ENCODE measurements at regions not wholly inside any gene's neighbourhood (a gene's known extent, or its start where the extent isn't known, plus 50 kb on each side); places are given as distances from the start of the nearest gene placed in this dataset.

- WGBS (ENCODE audit: low lambda C conversion rate, missing lambda C conversion rate) = 93% methylated on average over 4 of the region's 4 CpGs
- DNase-seq (ENCODE audit: low spot score) = no peak
- Histone ChIP-seq H3K4me1 (ENCODE audit: insufficient read depth) (no peaks in the 10 kb centered on the region), H3K27ac (no peak overlapping the region), H3K36me3 (replicated peaks; ENCODE audit: insufficient read depth, low read depth) (no peaks in the 10 kb centered on the region), H3K27me3 (no peaks in the 10 kb centered on the region), H2AFZ (no peak overlapping the region), H3K79me2 (no peaks in the 10 kb centered on the region), H3K4me2 (no peak overlapping the region), H3K9me2 (replicated peaks; ENCODE audit: insufficient read depth) (no peaks in the 10 kb centered on the region), H3K4me3 (no peak overlapping the region), H4K20me1 (ENCODE audit: insufficient read depth, poor library complexity, severe bottlenecking) (no peaks in the 10 kb centered on the region), H3K9me3 (ENCODE audit: low read depth) (no peaks in the 10 kb centered on the region)
- TF ChIP-seq CTCF (IDR thresholded peaks at IDR 0.05; ENCODE audit: poor library complexity) = no peak
- TF ChIP-seq EZH2 (IDR thresholded peaks at IDR 0.05; ENCODE audit: borderline replicate concordance) = no peak
- no peak for TF ChIP-seq EZH2phosphoT487 (IDR thresholded peaks at IDR 0.05; ENCODE audit: low read depth, severe bottlenecking, unreplicated experiment)
Measured at GRCh38 chr4:63814171-63814964, 594.9 kb downstream of the TECRL start.

GRCh38 chr4:63799166-63799565, 610.1 kb downstream of the TECRL start:
- H3K9me2 ChIP-seq (replicated peaks; ENCODE audit: insufficient read depth) = no peaks in the 10 kb centered on the region
- no peaks in the 10 kb centered on the region for H3K36me3 ChIP-seq (replicated peaks; ENCODE audit: insufficient read depth, low read depth)
- no peak overlapping the region for H3K27ac ChIP-seq
- no peaks in the 10 kb centered on the region for H3K9me3 ChIP-seq (ENCODE audit: low read depth)
- H4K20me1 ChIP-seq (ENCODE audit: insufficient read depth, poor library complexity, severe bottlenecking) = no peaks in the 10 kb centered on the region
- H2AFZ ChIP-seq = no peak overlapping the region
- no peaks in the 10 kb centered on the region for H3K4me1 ChIP-seq (ENCODE audit: insufficient read depth)
- no peak overlapping the region for H3K4me3 ChIP-seq
- WGBS (ENCODE audit: low lambda C conversion rate, missing lambda C conversion rate) = 60% methylated on average over 2 of the region's 2 CpGs
- H3K79me2 ChIP-seq = no peaks in the 10 kb centered on the region
- no peaks in the 10 kb centered on the region for H3K27me3 ChIP-seq
- H3K4me2 ChIP-seq = no peak overlapping the region
- TF ChIP-seq EZH2 (IDR thresholded peaks at IDR 0.05; ENCODE audit: borderline replicate concordance) = no peak
- TF ChIP-seq CTCF (IDR thresholded peaks at IDR 0.05; ENCODE audit: poor library complexity) = no peak
- no peak for TF ChIP-seq EZH2phosphoT487 (IDR thresholded peaks at IDR 0.05; ENCODE audit: low read depth, severe bottlenecking, unreplicated experiment)
- DNase-seq (ENCODE audit: low spot score) = no peak

- Histone ChIP-seq H3K4me3 (no peak overlapping the region), H3K9me2 (replicated peaks; ENCODE audit: insufficient read depth) (no peaks in the 10 kb centered on the region), H3K4me1 (ENCODE audit: insufficient read depth) (no peaks in the 10 kb centered on the region), H3K9me3 (ENCODE audit: low read depth) (no peaks in the 10 kb centered on the region), H3K27me3 (no peaks in the 10 kb centered on the region), H3K4me2 (no peak overlapping the region), H4K20me1 (ENCODE audit: insufficient read depth, poor library complexity, severe bottlenecking) (no peaks in the 10 kb centered on the region), H2AFZ (no peak overlapping the region), H3K36me3 (replicated peaks; ENCODE audit: insufficient read depth, low read depth) (no peaks in the 10 kb centered on the region), H3K79me2 (no peaks in the 10 kb centered on the region), H3K27ac (no peak overlapping the region)
- DNase-seq (ENCODE audit: low spot score) = no peak
- 17% methylated on average over 2 of the region's 2 CpGs for whole genome bisulfite sequencing (ENCODE audit: low lambda C conversion rate, missing lambda C conversion rate)
- TF ChIP-seq EZH2 (IDR thresholded peaks at IDR 0.05; ENCODE audit: borderline replicate concordance) (no peak), EZH2phosphoT487 (IDR thresholded peaks at IDR 0.05; ENCODE audit: low read depth, severe bottlenecking, unreplicated experiment) (no peak), CTCF (IDR thresholded peaks at IDR 0.05; ENCODE audit: poor library complexity) (no peak)
Measured at GRCh38 chr4:63795301-63795700, 613.9 kb downstream of the TECRL start.
